ENCODE measurements at regions not wholly inside any gene's neighbourhood (a gene's known extent, or its start where the extent isn't known, plus 50 kb on each side); places are given as distances from the start of the nearest gene placed in this dataset.

- H3K36me3 ChIP-seq (ENCODE audit: control insufficient read depth, insufficient read depth, low read length): no peaks in the 10 kb centered on the region
- no peak overlapping the region for H3K9ac ChIP-seq (ENCODE audit: insufficient read depth in 1 of 2, low read depth in 2 of 2, low read length in 2 of 2)
- no peaks in the 10 kb centered on the region for H3K9me1 ChIP-seq (ENCODE audit: control insufficient read depth, insufficient read depth, low read length)
- ChIA-PET CTCF (ENCODE audit: low intra/inter-chr PET ratio) (no interaction called here), POLR2A (no interaction called here)
- intact Hi-C loops (cut with micrococcal nuclease) (no loop called here), in situ Hi-C loops (cut with MboI) (no loop called here)
- H3K9me3 ChIP-seq (replicated peaks; ENCODE audit: control insufficient read depth, insufficient read depth, low read depth, low read length): no peaks in the 10 kb centered on the region
- no peaks in the 10 kb centered on the region for H3K4me1 ChIP-seq (replicated peaks in 1 of 2; ENCODE audit: control insufficient read depth in 2 of 2, insufficient read depth in 2 of 2, low read length in 2 of 2)
- BruUV-seq (replicated peaks): no TSS peak
- no peak overlapping the region for H3K4me2 ChIP-seq (ENCODE audit: insufficient read depth, low read length)
- H3K27ac ChIP-seq (ENCODE audit: extremely low read depth, low read depth, low read length): no peak overlapping the region
- no peaks in the 10 kb centered on the region for H3K27me3 ChIP-seq (ENCODE audit: control insufficient read depth in 2 of 2, insufficient read depth in 2 of 2, low read length in 2 of 2)
- ATAC-seq (no peak), FAIRE-seq (no peak), DNase-seq (ENCODE audit: extremely low read depth in 1 of 4, low spot score in 3 of 4) (no peak)
- H4K20me1 ChIP-seq (replicated peaks; ENCODE audit: control insufficient read depth, insufficient read depth, low read length): no peaks in the 10 kb centered on the region
- no peaks in the 10 kb centered on the region for H3K79me2 ChIP-seq (ENCODE audit: control insufficient read depth, insufficient read depth, low read length)
- H2AFZ ChIP-seq (ENCODE audit: low read depth, low read length): no peak overlapping the region
- TF ChIP-seq ESRRA (IDR thresholded peaks at IDR 0.05; ENCODE audit: borderline replicate concordance, low read depth) (no peak), ZNF766 (CRISPR knock-in tag; conservative IDR thresholded peaks at IDR 0.05) (no peak), ARID3B (CRISPR knock-in tag; IDR thresholded peaks at IDR 0.05; ENCODE audit: borderline replicate concordance) (no peak), KAT2B (IDR thresholded peaks at IDR 0.05; ENCODE audit: low read depth, low read length) (no peak), PKNOX1 (IDR thresholded peaks at IDR 0.05) (no peak), CBX2 (IDR thresholded peaks at IDR 0.05; ENCODE audit: insufficient read depth, low read length, poor library complexity, severe bottlenecking) (no peak), NRF1 (conservative IDR thresholded peaks at IDR 0.05 in 1 of 2, IDR thresholded peaks at IDR 0.05 in 1 of 2) (no peak)
- WGBS (ENCODE audit: insufficient coverage, low coverage, missing lambda C conversion rate): 3% methylated on average over 5 of the region's 5 CpGs
- no peak overlapping the region for H3K4me3 ChIP-seq
Observed at GRCh38 chr9:16320338-16320902, 550.0 kb downstream of the BNC2 start.

Data from K562 (cell line).